Keratinocyte (primary cell): ENCODE measurements at regions not wholly inside any gene's neighbourhood (a gene's known extent, or its start where the extent isn't known, plus 50 kb on each side); places are given as distances from the start of the nearest gene placed in this dataset.

Source experiments
- DNase-seq: peaks from one replicate; pipeline ENCODE4 v3.0.0-alpha.2; 2011; ENCODE audit warnings: low read depth, missing footprints, low spot score
- FAIRE-seq: peaks from 2 replicates; lab custom pipeline; 2011; peaks lifted over from hg19 to GRCh38; lab: Jason Lieb, UNC
- H2AFZ ChIP-seq: 2 replicates; pipeline ENCODE4 v1.6.0; 2012; ENCODE audit warnings: low read length, control low read depth, inconsistent platforms; ENCODE audit not compliant: control insufficient read depth
- H3K27ac ChIP-seq: 2 replicates; pipeline ENCODE4 v1.5.1; 2011; ENCODE audit warnings: low read length; ENCODE audit not compliant: control insufficient read depth, insufficient read depth
- H3K27me3 ChIP-seq: 3 replicates; pipeline ENCODE4 v1.6.0; 2011; ENCODE audit warnings: low read length; ENCODE audit not compliant: control insufficient read depth, insufficient read depth; ENCODE audit errors: extremely low read depth
- H3K36me3 ChIP-seq, 2 experiments: 2 replicates in 1 of 2; 3 replicates in 1 of 2; pipeline ENCODE4 v1.5.1; 2011; ENCODE audit warnings: low read length in 2 of 2, mild to moderate bottlenecking in 1 of 2; ENCODE audit not compliant: control insufficient read depth in 2 of 2, insufficient read depth in 2 of 2; ENCODE audit errors: extremely low read depth in 1 of 2
- H3K4me1 ChIP-seq: 3 replicates; pipeline ENCODE4 v1.5.1; 2011; ENCODE audit warnings: low read length; ENCODE audit not compliant: control insufficient read depth, insufficient read depth; ENCODE audit errors: extremely low read depth
- H3K4me2 ChIP-seq: 3 replicates; pipeline ENCODE4 v1.6.0; 2011; ENCODE audit warnings: low read depth, low read length; ENCODE audit not compliant: control insufficient read depth, insufficient read depth; ENCODE audit errors: extremely low read depth
- H3K4me3 ChIP-seq, 3 experiments: fragments of 200-600 bp in 1 of 3; sonication (generic) in 1 of 3; 2 replicates in 2 of 3; 3 replicates in 1 of 3; pipeline ENCODE4 v1.5.1; 2011 to 2016; ENCODE audit warnings: low read length in 3 of 3, mild to moderate bottlenecking in 3 of 3, control low read depth in 2 of 3, inconsistent platforms in 1 of 3, low read depth in 1 of 3, mixed read lengths in 1 of 3, mixed run types in 1 of 3, moderate library complexity in 1 of 3; ENCODE audit not compliant: control insufficient read depth in 2 of 3, insufficient read depth in 2 of 3; ENCODE audit errors: extremely low read depth in 1 of 3
- H3K79me2 ChIP-seq: 2 replicates; pipeline ENCODE4 v1.6.0; 2012; ENCODE audit warnings: low read length; ENCODE audit not compliant: control insufficient read depth, insufficient read depth
- H3K9ac ChIP-seq: 3 replicates; pipeline ENCODE4 v1.6.0; 2011; ENCODE audit warnings: low read length; ENCODE audit not compliant: control insufficient read depth, insufficient read depth; ENCODE audit errors: extremely low read depth
- H3K9me1 ChIP-seq: 3 replicates; pipeline ENCODE4 v1.6.0; 2011; ENCODE audit warnings: low read length; ENCODE audit not compliant: control insufficient read depth, insufficient read depth; ENCODE audit errors: extremely low read depth
- H3K9me3 ChIP-seq: 2 replicates; pipeline ENCODE4 v1.5.1; 2012; ENCODE audit warnings: low read depth, low read length; ENCODE audit not compliant: control insufficient read depth
- H4K20me1 ChIP-seq: 3 replicates; pipeline ENCODE4 v1.6.0; 2011; ENCODE audit warnings: low read length; ENCODE audit not compliant: control insufficient read depth, insufficient read depth; ENCODE audit errors: extremely low read depth
- EZH2 ChIP-seq: IDR thresholded peaks from one replicate; pipeline ENCODE4 v1.6.1; 2012; ENCODE audit warnings: inconsistent platforms, mild to moderate bottlenecking, low read length, moderate library complexity
- dilution Hi-C: fragments of 300-500 bp; cut with MboI; formaldehyde crosslinking; loops from one replicate; pipeline ENCODE4 v1.7.0; 2020; ENCODE audit warnings: low sequenced_read_pairs; ENCODE audit not compliant: extremely low pct_ligation_motif_present
- TF ChIP-seq, protein P1 (sequence below), 3 experiments: IDR thresholded peaks in 1 of 3; conservative IDR thresholded peaks in 1 of 3; optimal IDR thresholded peaks in 1 of 3; 2 replicates in 2 of 3; 3 replicates in 1 of 3; pipeline versions ENCODE3 to v1.5.1; 2011; ENCODE audit warnings: low read length in 3 of 3, mild to moderate bottlenecking in 3 of 3, moderate library complexity in 2 of 3, control low read depth in 1 of 3, inconsistent platforms in 1 of 3; ENCODE audit not compliant: insufficient read depth in 2 of 3; ENCODE audit errors: extremely low read depth in 1 of 3

DNA sequence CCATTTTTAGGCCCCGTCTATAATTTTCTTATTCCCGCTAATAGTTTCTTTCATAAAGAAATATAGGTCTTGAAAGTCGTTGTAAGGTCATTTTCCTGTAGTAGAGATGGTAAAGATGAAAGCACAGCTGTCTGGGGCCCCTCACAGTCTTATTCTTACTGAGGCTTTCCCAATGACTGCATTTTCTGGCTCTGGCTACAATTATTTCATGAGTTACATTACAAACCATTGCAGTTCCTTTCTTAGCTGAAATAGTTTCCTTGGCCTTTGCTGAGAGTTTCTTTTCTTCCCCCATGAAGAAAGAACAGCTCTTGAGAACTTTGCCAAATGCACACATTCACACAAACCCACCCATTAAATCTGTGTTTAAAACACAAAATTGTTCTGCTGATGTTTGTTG, 113.0 kb downstream of the DYRK2 start:
- Histone ChIP-seq H3K4me1 (peaks cover 12% of the 10 kb centered on the region), H3K27me3 (no peaks in the 10 kb centered on the region), H3K4me2 (no peak overlapping the region), H3K36me3 (no peaks in the 10 kb centered on the region), H3K79me2 (no peaks in the 10 kb centered on the region), H3K9me3 (no peaks in the 10 kb centered on the region), H3K4me3 (no peak overlapping the region), H4K20me1 (no peaks in the 10 kb centered on the region), H2AFZ (no peak overlapping the region), H3K9ac (no peak overlapping the region), H3K9me1 (no peaks in the 10 kb centered on the region), H3K27ac (no peak overlapping the region)
- dilution Hi-C loops, result no loop called here
- no peak for DNase-seq
- FAIRE-seq, result no peak
- TF ChIP-seq, protein P1, sequence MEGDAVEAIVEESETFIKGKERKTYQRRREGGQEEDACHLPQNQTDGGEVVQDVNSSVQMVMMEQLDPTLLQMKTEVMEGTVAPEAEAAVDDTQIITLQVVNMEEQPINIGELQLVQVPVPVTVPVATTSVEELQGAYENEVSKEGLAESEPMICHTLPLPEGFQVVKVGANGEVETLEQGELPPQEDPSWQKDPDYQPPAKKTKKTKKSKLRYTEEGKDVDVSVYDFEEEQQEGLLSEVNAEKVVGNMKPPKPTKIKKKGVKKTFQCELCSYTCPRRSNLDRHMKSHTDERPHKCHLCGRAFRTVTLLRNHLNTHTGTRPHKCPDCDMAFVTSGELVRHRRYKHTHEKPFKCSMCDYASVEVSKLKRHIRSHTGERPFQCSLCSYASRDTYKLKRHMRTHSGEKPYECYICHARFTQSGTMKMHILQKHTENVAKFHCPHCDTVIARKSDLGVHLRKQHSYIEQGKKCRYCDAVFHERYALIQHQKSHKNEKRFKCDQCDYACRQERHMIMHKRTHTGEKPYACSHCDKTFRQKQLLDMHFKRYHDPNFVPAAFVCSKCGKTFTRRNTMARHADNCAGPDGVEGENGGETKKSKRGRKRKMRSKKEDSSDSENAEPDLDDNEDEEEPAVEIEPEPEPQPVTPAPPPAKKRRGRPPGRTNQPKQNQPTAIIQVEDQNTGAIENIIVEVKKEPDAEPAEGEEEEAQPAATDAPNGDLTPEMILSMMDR (optimal IDR thresholded peaks at IDR 0.05 in 1 of 3, IDR thresholded peaks at IDR 0.05 in 1 of 3, conservative IDR thresholded peaks at IDR 0.05 in 1 of 3; ENCODE audit: extremely low read depth in 1 of 3, insufficient read depth in 2 of 3, low read length in 3 of 3), result no peak
- TF ChIP-seq EZH2, result no peak

DNA sequence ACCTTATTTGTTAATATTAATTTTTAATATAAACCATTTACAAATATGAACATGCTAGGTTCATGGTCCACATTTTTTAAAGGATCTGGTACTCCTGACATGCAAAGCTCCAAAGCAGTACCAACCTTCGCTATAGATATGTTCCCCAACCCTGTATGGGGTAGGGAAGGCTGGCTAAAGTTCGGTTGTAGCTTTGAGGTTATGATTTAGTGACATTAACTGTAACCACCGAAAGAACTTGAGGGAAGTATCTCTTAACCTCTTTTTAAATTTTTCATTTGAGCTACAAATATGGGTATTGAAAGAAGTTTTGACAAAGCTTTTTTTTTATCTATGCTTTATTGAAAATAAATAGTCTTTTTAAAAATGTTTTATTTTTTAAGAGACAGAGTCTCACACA, 115.5 kb downstream of the DYRK2 start:
- H2AFZ ChIP-seq, result no peak overlapping the region
- TF ChIP-seq EZH2, result no peak
- TF ChIP-seq, protein P1 (optimal IDR thresholded peaks at IDR 0.05 in 1 of 3, IDR thresholded peaks at IDR 0.05 in 1 of 3, conservative IDR thresholded peaks at IDR 0.05 in 1 of 3; ENCODE audit: extremely low read depth in 1 of 3, insufficient read depth in 2 of 3, low read length in 3 of 3), result no peak
- H3K9me1 ChIP-seq, result no peaks in the 10 kb centered on the region
- dilution Hi-C loops, result no loop called here
- no peaks in the 10 kb centered on the region for H3K9me3 ChIP-seq
- H3K4me1 ChIP-seq, result peaks cover 13% of the 10 kb centered on the region
- DNase-seq (no peak), FAIRE-seq (no peak)
- H3K4me3 ChIP-seq, result no peak overlapping the region
- no peak overlapping the region for H3K9ac ChIP-seq
- H3K36me3 ChIP-seq, result no peaks in the 10 kb centered on the region
- H3K27ac ChIP-seq, result no peak overlapping the region
- no peaks in the 10 kb centered on the region for H3K27me3 ChIP-seq
- H4K20me1 ChIP-seq, result no peaks in the 10 kb centered on the region
- H3K79me2 ChIP-seq, result no peaks in the 10 kb centered on the region
- H3K4me2 ChIP-seq, result no peak overlapping the region
